Fibroblast of villous mesenchyme (primary cell): ENCODE measurements at regions not wholly inside any gene's neighbourhood (a gene's known extent, or its start where the extent isn't known, plus 50 kb on each side); places are given as distances from the start of the nearest gene placed in this dataset.

Experiments
- DNase-seq: peaks from one replicate; pipeline ENCODE4 v3.0.0-alpha.2; 2010; ENCODE audit warnings: low read depth
- H3K4me3 ChIP-seq: 2 replicates; pipeline ENCODE4 v1.5.1; 2011; ENCODE audit warnings: low read depth, mild to moderate bottlenecking, low read length
- CTCF ChIP-seq: IDR thresholded peaks from 2 replicates; pipeline ENCODE4 v1.5.1; 2012; ENCODE audit warnings: low read depth, mild to moderate bottlenecking, low read length; ENCODE audit not compliant: insufficient read depth

- DNase-seq = no peak
- TF ChIP-seq CTCF = no peak
- H3K4me3 ChIP-seq = no peak overlapping the region
Measured at GRCh38 chr12:86526060-86526595, 269.9 kb upstream of the MGAT4C start.

GRCh38 chr12:86523844-86524243 lies 267.7 kb upstream of the MGAT4C start:
- DNase-seq = no peak
- TF ChIP-seq CTCF = no peak
- no peak overlapping the region for H3K4me3 ChIP-seq

GRCh38 chr12:86521870-86522269 lies 265.7 kb upstream of the MGAT4C start:
- no peak overlapping the region for H3K4me3 ChIP-seq
- DNase-seq = no peak
- no peak for TF ChIP-seq CTCF

- peak; percentile 16 for DNase-seq
- TF ChIP-seq CTCF = no peak
- H3K4me3 ChIP-seq = no peak overlapping the region
Measured at GRCh38 chr12:86513226-86513625, 257.0 kb upstream of the MGAT4C start.

- no peak for DNase-seq
- TF ChIP-seq CTCF = no peak
- no peak overlapping the region for H3K4me3 ChIP-seq
Measured at GRCh38 chr12:86496595-86496994, 240.4 kb upstream of the MGAT4C start.

GRCh38 chr12:86484473-86484872 lies 228.3 kb upstream of the MGAT4C start:
- no peak for TF ChIP-seq CTCF
- no peak for DNase-seq
- H3K4me3 ChIP-seq = no peak overlapping the region

GRCh38 chr12:86473231-86473630 lies 217.0 kb upstream of the MGAT4C start:
- H3K4me3 ChIP-seq = no peak overlapping the region
- no peak for TF ChIP-seq CTCF
- DNase-seq = no peak
